Left cardiac atrium (tissue), 4 donors: ENCODE measurements at regions not wholly inside any gene's neighbourhood (a gene's known extent, or its start where the extent isn't known, plus 50 kb on each side); places are given as distances from the start of the nearest gene placed in this dataset.

Experiments used
- ATAC-seq, 2 donors: fragments of 200-7000 bp; cut with Tn5 transposase; one replicate each; pipeline ENCODE4 v1.9.1; 2020; ENCODE audit warnings: mild to moderate bottlenecking in 2 of 2, moderate library complexity in 2 of 2
- DNase-seq: peaks from one replicate; pipeline ENCODE4 v3.0.0-alpha.2; 2020
- intact Hi-C, 2 donors: fragments of 100-400 bp; cut with DNase I; formaldehyde crosslinking; loops; one replicate each; pipeline versions ENCODE4 v1.14.1 to v1.15.1; 2022 to 2023
- donor health status: DM: no; HTN: yes; CAD: no.
- donor health status: DM: no; HTN: yes; CAD: no; lungs with severe emphysema.
- donor health status: DM: yes; HTN: yes; CAD: no.
- donor health status: Dilated cardiomyopathy.

- intact Hi-C loops = no loop called here
- DNase-seq = no peak
- no peak for ATAC-seq
These were observed 432.3 kb downstream of the RFC3 start for GRCh38 chr13:34250151-34250670.

- DNase-seq (no peak), ATAC-seq (no peak)
- intact Hi-C loops = no loop called here
These were observed 436.4 kb downstream of the RFC3 start for GRCh38 chr13:34254366-34254765.

GRCh38 chr13:34255711-34256110 is 437.8 kb downstream of the RFC3 start:
- DNase-seq (no peak), ATAC-seq (no peak)
- intact Hi-C loops = no loop called here

- intact Hi-C loops = no loop called here
- ATAC-seq = no peak
These were observed 438.3 kb downstream of the RFC3 start for GRCh38 chr13:34256236-34256635.

GRCh38 chr13:34257966-34258365 is 440.0 kb downstream of the RFC3 start:
- intact Hi-C loops = no loop called here
- peak in 1 of 2 donors; percentile 55 for ATAC-seq
- no peak for DNase-seq

More at GRCh38 chr13:34256236-34256635, 438.3 kb downstream of the RFC3 start:
- DNase-seq = no peak

- ATAC-seq = peak; percentile 11 to 76
- intact Hi-C loops = no loop called here
- no peak for DNase-seq
These were observed 440.9 kb downstream of the RFC3 start for GRCh38 chr13:34258646-34259386.

GRCh38 chr13:34263681-34264080 is 445.7 kb downstream of the RFC3 start:
- intact Hi-C loops = no loop called here
- ATAC-seq (no peak), DNase-seq (no peak)

GRCh38 chr13:34265046-34265679 is 447.2 kb downstream of the RFC3 start:
- ATAC-seq (no peak), DNase-seq (no peak)
- intact Hi-C loops = no loop called here

GRCh38 chr13:34276764-34277163 is 458.8 kb downstream of the RFC3 start:
- DNase-seq = no peak
- intact Hi-C loops = no loop called here
- no peak for ATAC-seq

GRCh38 chr13:34277936-34278335 is 460.0 kb downstream of the RFC3 start:
- ATAC-seq = no peak
- DNase-seq = no peak
- intact Hi-C loops = no loop called here

GRCh38 chr13:34278780-34279179 is 460.8 kb downstream of the RFC3 start:
- intact Hi-C loops = no loop called here
- ATAC-seq = no peak
- DNase-seq = no peak

- intact Hi-C loops = no loop called here
- DNase-seq = no peak
- ATAC-seq = no peak
These were observed 472.7 kb downstream of the RFC3 start for GRCh38 chr13:34290661-34291060.

- peak; percentile 70 to 85 for ATAC-seq
- no peak for DNase-seq
- intact Hi-C loops = no loop called here
These were observed 476.7 kb downstream of the RFC3 start for GRCh38 chr13:34294483-34295129.

- no peak for DNase-seq
- intact Hi-C loops = no loop called here
- ATAC-seq = no peak
These were observed 482.6 kb downstream of the RFC3 start for GRCh38 chr13:34300559-34300958.

- ATAC-seq = no peak
- DNase-seq = no peak
- intact Hi-C loops = no loop called here
These were observed 484.6 kb downstream of the RFC3 start for GRCh38 chr13:34302596-34302995.

- intact Hi-C loops = no loop called here
- DNase-seq = no peak
- no peak for ATAC-seq
These were observed 485.4 kb downstream of the RFC3 start for GRCh38 chr13:34303346-34303745.

- DNase-seq = no peak
These were observed 489.7 kb downstream of the RFC3 start for GRCh38 chr13:34307607-34308006.

GRCh38 chr13:34308725-34309124 is 490.8 kb downstream of the RFC3 start:
- intact Hi-C loops = no loop called here
- ATAC-seq = no peak
- DNase-seq = no peak

More at GRCh38 chr13:34307607-34308006, 489.7 kb downstream of the RFC3 start:
- intact Hi-C loops = no loop called here
- ATAC-seq = no peak

- intact Hi-C loops = no loop called here
- no peak for DNase-seq
- ATAC-seq = no peak
These were observed 492.6 kb downstream of the RFC3 start for GRCh38 chr13:34310539-34310938.

GRCh38 chr13:34311251-34311650 is 493.3 kb downstream of the RFC3 start:
- ATAC-seq = no peak
- intact Hi-C loops = no loop called here

More at GRCh38 chr13:34311251-34311650, 493.3 kb downstream of the RFC3 start:
- DNase-seq = no peak
